ENCODE measurements at regions not wholly inside any gene's neighbourhood (a gene's known extent, or its start where the extent isn't known, plus 50 kb on each side); places are given as distances from the start of the nearest gene placed in this dataset.

DNA sequence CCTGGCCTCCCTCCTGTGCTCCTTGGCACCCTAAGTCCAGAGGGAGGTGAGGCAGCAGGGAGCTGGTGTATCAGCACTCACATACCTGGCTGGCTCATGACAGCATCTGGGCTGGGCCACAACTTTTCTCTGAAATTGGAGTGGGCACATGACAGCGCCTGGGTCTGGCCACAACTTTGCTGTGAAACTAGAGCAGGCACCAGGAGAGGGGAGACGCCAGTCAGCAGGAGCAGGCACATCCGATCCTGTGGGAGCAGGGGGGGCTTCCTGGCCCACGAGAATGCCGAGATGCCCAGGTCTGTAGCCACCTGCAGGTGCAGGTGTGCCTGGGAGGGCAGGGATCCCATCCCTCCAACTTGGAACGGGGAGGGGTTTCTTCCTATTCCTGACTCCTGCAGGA lies 69.7 kb upstream of the PPP3CA start:
- Histone ChIP-seq H3K4me2 (ENCODE audit: low read depth, low read length, poor library complexity, severe bottlenecking) (no peak overlapping the region), H2AFZ (ENCODE audit: low read length) (no peak overlapping the region), H3K9me2 (replicated peaks; ENCODE audit: low read depth, low read length) (no peaks in the 10 kb centered on the region), H3K9ac (ENCODE audit: low read depth, low read length, poor library complexity, severe bottlenecking) (no peak overlapping the region), H4K20me1 (ENCODE audit: insufficient read depth, low read length, poor library complexity, severe bottlenecking) (no peaks in the 10 kb centered on the region), H3F3A (ENCODE audit: low read depth) (peaks cover 6% of the 10 kb centered on the region; the same call in 1 of the 2 replicates), H3K27me3 (ENCODE audit: insufficient read depth, low read length, poor library complexity, severe bottlenecking) (no peaks in the 10 kb centered on the region), H3K4me3 (ENCODE audit: low read length, poor library complexity, severe bottlenecking) (no peak overlapping the region), H3K4me1 (ENCODE audit: insufficient read depth, low read length, poor library complexity, severe bottlenecking) (peaks cover 31% of the 10 kb centered on the region), H3K79me2 (ENCODE audit: insufficient read depth, low read length) (no peaks in the 10 kb centered on the region), H3K9me3 (ENCODE audit: insufficient read depth, low read depth, low read length) (no peaks in the 10 kb centered on the region; the same call in 1 of the 2 replicates), H3K36me3 (ENCODE audit: insufficient read depth, low read length) (no peaks in the 10 kb centered on the region)
- no peak for TF ChIP-seq EZH2phosphoT487 (IDR thresholded peaks at IDR 0.05; ENCODE audit: borderline replicate concordance)
- TF ChIP-seq, protein P1, sequence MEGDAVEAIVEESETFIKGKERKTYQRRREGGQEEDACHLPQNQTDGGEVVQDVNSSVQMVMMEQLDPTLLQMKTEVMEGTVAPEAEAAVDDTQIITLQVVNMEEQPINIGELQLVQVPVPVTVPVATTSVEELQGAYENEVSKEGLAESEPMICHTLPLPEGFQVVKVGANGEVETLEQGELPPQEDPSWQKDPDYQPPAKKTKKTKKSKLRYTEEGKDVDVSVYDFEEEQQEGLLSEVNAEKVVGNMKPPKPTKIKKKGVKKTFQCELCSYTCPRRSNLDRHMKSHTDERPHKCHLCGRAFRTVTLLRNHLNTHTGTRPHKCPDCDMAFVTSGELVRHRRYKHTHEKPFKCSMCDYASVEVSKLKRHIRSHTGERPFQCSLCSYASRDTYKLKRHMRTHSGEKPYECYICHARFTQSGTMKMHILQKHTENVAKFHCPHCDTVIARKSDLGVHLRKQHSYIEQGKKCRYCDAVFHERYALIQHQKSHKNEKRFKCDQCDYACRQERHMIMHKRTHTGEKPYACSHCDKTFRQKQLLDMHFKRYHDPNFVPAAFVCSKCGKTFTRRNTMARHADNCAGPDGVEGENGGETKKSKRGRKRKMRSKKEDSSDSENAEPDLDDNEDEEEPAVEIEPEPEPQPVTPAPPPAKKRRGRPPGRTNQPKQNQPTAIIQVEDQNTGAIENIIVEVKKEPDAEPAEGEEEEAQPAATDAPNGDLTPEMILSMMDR (conservative IDR thresholded peaks at IDR 0.05; ENCODE audit: low read length) = no peak

DNA sequence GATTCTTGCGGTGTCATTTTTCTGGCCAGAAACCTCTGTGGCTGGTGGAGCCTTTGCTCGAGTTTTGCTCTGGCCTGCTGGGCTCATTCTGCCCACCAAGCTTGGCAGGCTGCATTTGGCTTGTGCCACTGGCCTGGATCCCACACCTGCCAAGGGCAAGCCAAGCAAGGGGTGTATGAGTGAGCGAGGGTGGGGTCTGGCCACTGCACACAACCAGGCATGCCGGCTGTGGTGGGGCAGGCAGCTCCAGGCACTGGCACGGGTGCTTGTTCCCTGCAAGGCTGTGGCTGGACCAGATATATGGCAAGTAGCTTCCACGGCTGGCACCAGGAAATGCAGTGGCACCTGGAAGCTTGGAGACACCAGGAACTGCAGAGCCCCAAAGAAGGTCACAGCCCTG lies 68.6 kb upstream of the PPP3CA start:
- H3K9me2 ChIP-seq (replicated peaks; ENCODE audit: low read depth, low read length) = no peaks in the 10 kb centered on the region
- H2AFZ ChIP-seq (ENCODE audit: low read length) = no peak overlapping the region
- H3K9ac ChIP-seq (ENCODE audit: low read depth, low read length, poor library complexity, severe bottlenecking) = no peak overlapping the region
- no peaks in the 10 kb centered on the region for H4K20me1 ChIP-seq (ENCODE audit: insufficient read depth, low read length, poor library complexity, severe bottlenecking)
- TF ChIP-seq, protein P1 (conservative IDR thresholded peaks at IDR 0.05; ENCODE audit: low read length) = no peak
- TF ChIP-seq EZH2phosphoT487 (IDR thresholded peaks at IDR 0.05; ENCODE audit: borderline replicate concordance) = no peak
- peaks cover 6% of the 10 kb centered on the region; the same call in 1 of the 2 replicates for H3F3A ChIP-seq (ENCODE audit: low read depth)
- no peaks in the 10 kb centered on the region for H3K79me2 ChIP-seq (ENCODE audit: insufficient read depth, low read length)
- no peaks in the 10 kb centered on the region for H3K36me3 ChIP-seq (ENCODE audit: insufficient read depth, low read length)
- peaks cover 31% of the 10 kb centered on the region for H3K4me1 ChIP-seq (ENCODE audit: insufficient read depth, low read length, poor library complexity, severe bottlenecking)
- no peaks in the 10 kb centered on the region for H3K27me3 ChIP-seq (ENCODE audit: insufficient read depth, low read length, poor library complexity, severe bottlenecking)
- no peaks in the 10 kb centered on the region; the same call in 1 of the 2 replicates for H3K9me3 ChIP-seq (ENCODE audit: insufficient read depth, low read depth, low read length)
- H3K4me2 ChIP-seq (ENCODE audit: low read depth, low read length, poor library complexity, severe bottlenecking) = no peak overlapping the region
- no peak overlapping the region for H3K4me3 ChIP-seq (ENCODE audit: low read length, poor library complexity, severe bottlenecking)

DNA sequence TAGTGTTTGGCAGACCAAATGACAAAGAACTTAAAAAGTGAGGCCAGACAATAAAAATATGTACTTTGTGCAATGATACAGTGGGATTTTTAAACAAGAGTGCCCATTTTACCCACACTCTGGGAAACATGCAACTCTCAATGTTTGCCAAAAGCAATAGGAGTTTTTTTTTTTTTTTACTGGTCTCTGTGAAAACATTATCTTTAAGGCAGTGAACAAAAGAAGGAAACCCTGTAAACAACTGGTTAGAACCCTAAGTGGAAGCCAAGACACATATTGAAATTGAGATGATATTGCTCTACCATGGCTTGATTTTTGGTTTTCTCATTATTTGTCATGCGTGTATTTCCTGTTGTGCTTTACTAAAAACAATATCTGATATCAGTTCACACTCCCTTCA lies 67.2 kb upstream of the PPP3CA start:
- Histone ChIP-seq H4K20me1 (ENCODE audit: insufficient read depth, low read length, poor library complexity, severe bottlenecking) (no peaks in the 10 kb centered on the region), H3K9me2 (replicated peaks; ENCODE audit: low read depth, low read length) (no peaks in the 10 kb centered on the region), H3K27me3 (ENCODE audit: insufficient read depth, low read length, poor library complexity, severe bottlenecking) (no peaks in the 10 kb centered on the region), H3K9ac (ENCODE audit: low read depth, low read length, poor library complexity, severe bottlenecking) (no peak overlapping the region), H3K9me3 (ENCODE audit: insufficient read depth, low read depth, low read length) (no peaks in the 10 kb centered on the region; the same call in 1 of the 2 replicates), H3K4me2 (ENCODE audit: low read depth, low read length, poor library complexity, severe bottlenecking) (no peak overlapping the region), H2AFZ (ENCODE audit: low read length) (no peak overlapping the region), H3K4me1 (ENCODE audit: insufficient read depth, low read length, poor library complexity, severe bottlenecking) (peaks cover 19% of the 10 kb centered on the region), H3F3A (ENCODE audit: low read depth) (peaks cover 6% of the 10 kb centered on the region; the same call in 1 of the 2 replicates), H3K4me3 (ENCODE audit: low read length, poor library complexity, severe bottlenecking) (no peak overlapping the region), H3K36me3 (ENCODE audit: insufficient read depth, low read length) (no peaks in the 10 kb centered on the region), H3K79me2 (ENCODE audit: insufficient read depth, low read length) (no peaks in the 10 kb centered on the region)
- TF ChIP-seq, protein P1 (conservative IDR thresholded peaks at IDR 0.05; ENCODE audit: low read length) = no peak
- TF ChIP-seq EZH2phosphoT487 (IDR thresholded peaks at IDR 0.05; ENCODE audit: borderline replicate concordance) = no peak

Data from Loucy (cell line).